ENCODE measurements at regions not wholly inside any gene's neighbourhood (a gene's known extent, or its start where the extent isn't known, plus 50 kb on each side); places are given as distances from the start of the nearest gene placed in this dataset.

- TF ChIP-seq, protein P1, sequence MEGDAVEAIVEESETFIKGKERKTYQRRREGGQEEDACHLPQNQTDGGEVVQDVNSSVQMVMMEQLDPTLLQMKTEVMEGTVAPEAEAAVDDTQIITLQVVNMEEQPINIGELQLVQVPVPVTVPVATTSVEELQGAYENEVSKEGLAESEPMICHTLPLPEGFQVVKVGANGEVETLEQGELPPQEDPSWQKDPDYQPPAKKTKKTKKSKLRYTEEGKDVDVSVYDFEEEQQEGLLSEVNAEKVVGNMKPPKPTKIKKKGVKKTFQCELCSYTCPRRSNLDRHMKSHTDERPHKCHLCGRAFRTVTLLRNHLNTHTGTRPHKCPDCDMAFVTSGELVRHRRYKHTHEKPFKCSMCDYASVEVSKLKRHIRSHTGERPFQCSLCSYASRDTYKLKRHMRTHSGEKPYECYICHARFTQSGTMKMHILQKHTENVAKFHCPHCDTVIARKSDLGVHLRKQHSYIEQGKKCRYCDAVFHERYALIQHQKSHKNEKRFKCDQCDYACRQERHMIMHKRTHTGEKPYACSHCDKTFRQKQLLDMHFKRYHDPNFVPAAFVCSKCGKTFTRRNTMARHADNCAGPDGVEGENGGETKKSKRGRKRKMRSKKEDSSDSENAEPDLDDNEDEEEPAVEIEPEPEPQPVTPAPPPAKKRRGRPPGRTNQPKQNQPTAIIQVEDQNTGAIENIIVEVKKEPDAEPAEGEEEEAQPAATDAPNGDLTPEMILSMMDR (IDR thresholded peaks at IDR 0.05), result no peak
- TF ChIP-seq EZH2phosphoT487 (IDR thresholded peaks at IDR 0.05) (no peak), EZH2 (IDR thresholded peaks at IDR 0.05) (no peak)
These were observed 302.6 kb downstream of the AJAP1 start for GRCh38 chr1:4957027-4957426.

Data from neural progenitor cell (in vitro differentiated cells).